GM12892 (cell line): ENCODE measurements at regions not wholly inside any gene's neighbourhood (a gene's known extent, or its start where the extent isn't known, plus 50 kb on each side); places are given as distances from the start of the nearest gene placed in this dataset.
"Not testable (repeated sequence)": the region's sequence is repeated elsewhere in the genome, so short reads cannot be mapped to it uniquely, and the experiment has no call there.

ENCODE experiments used
- DNase-seq: peaks from one replicate; pipeline ENCODE4 v3.0.0; 2011; ENCODE audit not compliant: insufficient read length
- FAIRE-seq: peaks from 2 replicates; lab custom pipeline; 2011; peaks lifted over from hg19 to GRCh38; lab: Jason Lieb, UNC
- POLR2A ChIP-seq: IDR thresholded peaks from 2 replicates; pipeline ENCODE4 v1.6.1; 2011; ENCODE audit warnings: low read depth, low read length, control low read depth
- POLR2AphosphoS5 ChIP-seq: IDR thresholded peaks from 2 replicates; pipeline ENCODE4 v1.6.1; 2011; ENCODE audit warnings: low read depth, low read length, control low read depth
- TAF1 ChIP-seq: IDR thresholded peaks from 2 replicates; pipeline ENCODE4 v1.6.1; 2011; ENCODE audit warnings: low read depth, mild to moderate bottlenecking, control low read depth, low read length, borderline replicate concordance

GRCh38 chr6:115456848-115457247 is 603.8 kb downstream of the FRK start:
- no peak for TF ChIP-seq POLR2AphosphoS5
- no peak for TF ChIP-seq POLR2A
- no peak for TF ChIP-seq TAF1
- FAIRE-seq (no peak), DNase-seq (no peak)

GRCh38 chr6:115443825-115444478 is 616.7 kb downstream of the FRK start:
- DNase-seq (no peak), FAIRE-seq (no peak)
- TF ChIP-seq TAF1 (no peak), POLR2A (no peak), POLR2AphosphoS5 (no peak)

GRCh38 chr6:115442323-115442722 is 618.4 kb downstream of the FRK start:
- no peak for TF ChIP-seq POLR2A
- TF ChIP-seq POLR2AphosphoS5, result no peak
- TF ChIP-seq TAF1, result no peak
- no peak for FAIRE-seq
- DNase-seq, result no peak

- FAIRE-seq (no peak), DNase-seq (no peak)
- TF ChIP-seq POLR2AphosphoS5, result no peak
- TF ChIP-seq TAF1, result no peak
- no peak for TF ChIP-seq POLR2A
Measured at GRCh38 chr6:115441651-115442050, 619.0 kb downstream of the FRK start.

GRCh38 chr6:115415378-115415777 is 645.3 kb downstream of the FRK start:
- no peak for FAIRE-seq
- DNase-seq, result no peak
- TF ChIP-seq TAF1, result no peak
- no peak for TF ChIP-seq POLR2AphosphoS5
- no peak for TF ChIP-seq POLR2A

- FAIRE-seq, DNase-seq: not testable (repeated sequence)
Measured at GRCh38 chr6:115414916-115415315, 645.8 kb downstream of the FRK start.

GRCh38 chr6:115411756-115412155 is 648.9 kb downstream of the FRK start:
- FAIRE-seq (no peak), DNase-seq (no peak)
- TF ChIP-seq TAF1, result no peak

- TF ChIP-seq POLR2A, result no peak
- no peak for TF ChIP-seq POLR2AphosphoS5
- no peak for TF ChIP-seq TAF1
- no peak for DNase-seq
- FAIRE-seq, result no peak
Measured at GRCh38 chr6:115404446-115404845, 656.2 kb downstream of the FRK start.

- FAIRE-seq, result no peak
- no peak for TF ChIP-seq POLR2AphosphoS5
- no peak for TF ChIP-seq TAF1
- TF ChIP-seq POLR2A, result no peak
- no peak for DNase-seq
Measured at GRCh38 chr6:115398607-115399006, 662.1 kb downstream of the FRK start.

- no peak for FAIRE-seq
- DNase-seq, result no peak
- TF ChIP-seq POLR2AphosphoS5, result no peak
- TF ChIP-seq POLR2A, result no peak
- no peak for TF ChIP-seq TAF1
Measured at GRCh38 chr6:115396112-115396906, 664.4 kb downstream of the FRK start.

GRCh38 chr6:115393821-115394220 is 666.9 kb downstream of the FRK start:
- FAIRE-seq (no peak), DNase-seq (no peak)
- TF ChIP-seq POLR2AphosphoS5, result no peak
- no peak for TF ChIP-seq POLR2A
- no peak for TF ChIP-seq TAF1

GRCh38 chr6:115370202-115370601 is 690.5 kb downstream of the FRK start:
- FAIRE-seq, result no peak
- TF ChIP-seq POLR2AphosphoS5 (no peak), TAF1 (no peak), POLR2A (no peak)

GRCh38 chr6:115365783-115366182 is 694.9 kb downstream of the FRK start:
- TF ChIP-seq POLR2A (no peak), POLR2AphosphoS5 (no peak), TAF1 (no peak)
- no peak for FAIRE-seq

More at GRCh38 chr6:115370202-115370601, 690.5 kb downstream of the FRK start:
- no peak for DNase-seq

More at GRCh38 chr6:115365783-115366182, 694.9 kb downstream of the FRK start:
- DNase-seq, result no peak
